HG03571 (cell line): ENCODE measurements at regions not wholly inside any gene's neighbourhood (a gene's known extent, or its start where the extent isn't known, plus 50 kb on each side); places are given as distances from the start of the nearest gene placed in this dataset.

Experiments used
- ATAC-seq: cut with Tn5 transposase; IDR thresholded peaks from one replicate; pipeline ENCODE4 v1.9.1; 2021; ENCODE audit not compliant: unreplicated experiment

- ATAC-seq: no peak
Observed at GRCh38 chr18:41155910-41156851, 798.9 kb upstream of the PIK3C3 start.

GRCh38 chr18:41155025-41155424 is 800.0 kb upstream of the PIK3C3 start:
- ATAC-seq: no peak

- ATAC-seq: no peak
Observed at GRCh38 chr18:41153871-41154270, 801.2 kb upstream of the PIK3C3 start.

GRCh38 chr18:41150316-41150715 is 804.7 kb upstream of the PIK3C3 start:
- no peak for ATAC-seq

- ATAC-seq: no peak
Observed at GRCh38 chr18:41146301-41146700, 808.7 kb upstream of the PIK3C3 start.

- no peak for ATAC-seq
Observed at GRCh38 chr18:41145516-41145915, 809.5 kb upstream of the PIK3C3 start.

GRCh38 chr18:41144441-41144840 is 810.6 kb upstream of the PIK3C3 start:
- no peak for ATAC-seq

GRCh38 chr18:41140506-41140905 is 814.5 kb upstream of the PIK3C3 start:
- no peak for ATAC-seq

- ATAC-seq: no peak
Observed at GRCh38 chr18:41135146-41135545, 819.9 kb upstream of the PIK3C3 start.

GRCh38 chr18:41134426-41134825 is 820.6 kb upstream of the PIK3C3 start:
- ATAC-seq: no peak

- no peak for ATAC-seq
Observed at GRCh38 chr18:41131050-41131449, 824.0 kb upstream of the PIK3C3 start.

GRCh38 chr18:41128545-41128944 is 826.5 kb upstream of the PIK3C3 start:
- ATAC-seq: no peak

GRCh38 chr18:41128126-41128525 is 826.9 kb upstream of the PIK3C3 start:
- ATAC-seq: no peak

GRCh38 chr18:41126541-41127235 is 828.3 kb upstream of the PIK3C3 start:
- ATAC-seq: no peak

- ATAC-seq: no peak
Observed at GRCh38 chr18:41121116-41121826, 833.8 kb upstream of the PIK3C3 start.

GRCh38 chr18:41119031-41119430 is 836.0 kb upstream of the PIK3C3 start:
- ATAC-seq: no peak

GRCh38 chr18:41113885-41114482 is 841.0 kb upstream of the PIK3C3 start:
- ATAC-seq: no peak

GRCh38 chr18:41099451-41099850 is 855.6 kb upstream of the PIK3C3 start:
- ATAC-seq: no peak

- ATAC-seq: no peak
Observed at GRCh38 chr18:41096504-41096903, 858.5 kb upstream of the PIK3C3 start.

GRCh38 chr18:41077076-41077475 is 878.0 kb upstream of the PIK3C3 start:
- no peak for ATAC-seq

GRCh38 chr18:41075212-41075611 is 879.8 kb upstream of the PIK3C3 start:
- ATAC-seq: no peak
